Gastroesophageal sphincter (tissue), 3 donors: ENCODE measurements at regions not wholly inside any gene's neighbourhood (a gene's known extent, or its start where the extent isn't known, plus 50 kb on each side); places are given as distances from the start of the nearest gene placed in this dataset.

Source experiments
- EP300 ChIP-seq: sonication (generic); formaldehyde crosslinking; IDR thresholded peaks from one replicate; pipeline ENCODE4 v1.6.1; 2017; ENCODE audit warnings: antibody characterized with exemption, mild to moderate bottlenecking
- POLR2A ChIP-seq, 2 donors: fragments of 450-650 bp; IDR thresholded peaks; one replicate each; pipeline ENCODE4 v1.6.1; 2017; ENCODE audit warnings: antibody characterized with exemption in 2 of 2, mild to moderate bottlenecking in 2 of 2, moderate library complexity in 1 of 2
- POLR2AphosphoS5 ChIP-seq: sonication (generic); formaldehyde crosslinking; IDR thresholded peaks from one replicate; pipeline ENCODE4 v1.6.1; 2017; ENCODE audit warnings: antibody characterized with exemption
- TF ChIP-seq, protein P1 (sequence below), 4 experiments: fragments of 200-600 bp in 2 of 4; fragments of 450-650 bp in 2 of 4; sonication (generic) in 1 of 4; IDR thresholded peaks; one replicate each; pipeline ENCODE4 v1.5.1; 2017 to 2019; ENCODE audit warnings: antibody characterized with exemption in 4 of 4, mild to moderate bottlenecking in 2 of 4, moderate library complexity in 2 of 4

DNA sequence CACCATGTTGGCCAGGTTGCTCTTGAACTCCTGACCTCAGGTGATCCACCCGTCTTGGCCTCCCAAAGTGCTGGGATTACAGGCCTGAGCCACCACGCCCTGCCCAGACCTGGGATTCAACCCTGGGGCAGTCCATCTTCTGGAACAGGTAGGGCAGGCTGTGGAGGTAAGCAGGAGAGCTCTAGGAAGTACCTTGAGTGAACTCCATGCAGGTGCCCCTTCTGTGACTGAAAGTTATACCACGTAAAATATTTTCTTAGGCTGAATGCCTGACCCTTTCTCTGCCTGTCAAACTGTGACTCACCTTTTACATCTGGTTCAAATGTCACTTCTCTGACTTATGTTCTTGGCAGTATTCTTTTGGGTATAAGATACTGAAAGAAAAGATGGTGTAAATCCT is 86.7 kb upstream of the ELAC2 start:
- TF ChIP-seq POLR2AphosphoS5 = no peak
- TF ChIP-seq, protein P1, sequence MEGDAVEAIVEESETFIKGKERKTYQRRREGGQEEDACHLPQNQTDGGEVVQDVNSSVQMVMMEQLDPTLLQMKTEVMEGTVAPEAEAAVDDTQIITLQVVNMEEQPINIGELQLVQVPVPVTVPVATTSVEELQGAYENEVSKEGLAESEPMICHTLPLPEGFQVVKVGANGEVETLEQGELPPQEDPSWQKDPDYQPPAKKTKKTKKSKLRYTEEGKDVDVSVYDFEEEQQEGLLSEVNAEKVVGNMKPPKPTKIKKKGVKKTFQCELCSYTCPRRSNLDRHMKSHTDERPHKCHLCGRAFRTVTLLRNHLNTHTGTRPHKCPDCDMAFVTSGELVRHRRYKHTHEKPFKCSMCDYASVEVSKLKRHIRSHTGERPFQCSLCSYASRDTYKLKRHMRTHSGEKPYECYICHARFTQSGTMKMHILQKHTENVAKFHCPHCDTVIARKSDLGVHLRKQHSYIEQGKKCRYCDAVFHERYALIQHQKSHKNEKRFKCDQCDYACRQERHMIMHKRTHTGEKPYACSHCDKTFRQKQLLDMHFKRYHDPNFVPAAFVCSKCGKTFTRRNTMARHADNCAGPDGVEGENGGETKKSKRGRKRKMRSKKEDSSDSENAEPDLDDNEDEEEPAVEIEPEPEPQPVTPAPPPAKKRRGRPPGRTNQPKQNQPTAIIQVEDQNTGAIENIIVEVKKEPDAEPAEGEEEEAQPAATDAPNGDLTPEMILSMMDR (IDR thresholded peaks at IDR 0.05) = no peak
- TF ChIP-seq POLR2A (IDR thresholded peaks at IDR 0.05) = no peak
- TF ChIP-seq EP300 = no peak
